IMR-90 (cell line): ENCODE measurements at regions not wholly inside any gene's neighbourhood (a gene's known extent, or its start where the extent isn't known, plus 50 kb on each side); places are given as distances from the start of the nearest gene placed in this dataset.

Experiments
- ATAC-seq: fragments of 200-7000 bp; cut with Tn5 transposase; 2 replicates; pipeline ENCODE4 v1.9.1; 2020; ENCODE audit warnings: low read depth, mild to moderate bottlenecking, moderate library complexity
- BruUV-seq: library from RNA; stranded (reverse); fragments of 400-500 nt; replicated peaks from 2 replicates; lab custom pipeline; 2021; lab: Mats Ljungman, UMichigan
- CTCF ChIA-PET: fragments of 300-600 bp; formaldehyde crosslinking; extraction: SDS; loops from one replicate; lab custom pipeline; 2021; ENCODE audit warnings: antibody characterized with exemption; lab: Yijun Ruan, JAX
- POLR2A ChIA-PET: fragments of 300-600 bp; sonication (Branson Sonifier 250); formaldehyde crosslinking; loops from one replicate; lab custom pipeline; 2022; ENCODE audit warnings: antibody characterized with exemption; ENCODE audit not compliant: unreplicated experiment; lab: Charles Lee
- DNase-seq: peaks from one replicate; pipeline ENCODE4 v3.0.0; 2013
- H2AFZ ChIP-seq: replicated peaks from 2 replicates; pipeline ENCODE3; 2013; ENCODE audit warnings: low read length, mild to moderate bottlenecking; ENCODE audit not compliant: poor library complexity
- H2AK5ac ChIP-seq: 2 replicates; pipeline ENCODE4 v1.6.1; 2013; ENCODE audit warnings: low read depth, low read length, inconsistent platforms
- H2AK9ac ChIP-seq: replicated peaks from 2 replicates; pipeline ENCODE3; 2013; ENCODE audit warnings: mild to moderate bottlenecking, low read depth, low read length, moderate library complexity; ENCODE audit not compliant: poor library complexity
- H2BK120ac ChIP-seq: 2 replicates; pipeline ENCODE4 v1.6.1; 2013; ENCODE audit warnings: low read depth, low read length, inconsistent platforms
- H2BK15ac ChIP-seq: 3 replicates; pipeline ENCODE4 v1.6.1; 2013; ENCODE audit warnings: low read depth, low read length, inconsistent platforms
- H2BK20ac ChIP-seq: 2 replicates; pipeline ENCODE4 v1.6.1; 2013; ENCODE audit warnings: low read depth, mild to moderate bottlenecking, inconsistent platforms, low read length, moderate library complexity
- H2BK5ac ChIP-seq: 2 replicates; pipeline ENCODE4 v1.6.1; 2013; ENCODE audit warnings: mild to moderate bottlenecking, low read depth, low read length, inconsistent platforms; ENCODE audit not compliant: poor library complexity, severe bottlenecking
- H3K14ac ChIP-seq: replicated peaks from 2 replicates; pipeline ENCODE4 v1.6.1; 2013; ENCODE audit warnings: low read depth, low read length, inconsistent platforms
- H3K18ac ChIP-seq: 2 replicates; pipeline ENCODE4 v1.6.1; 2013; ENCODE audit warnings: low read depth, low read length, control low read depth
- H3K23ac ChIP-seq: 2 replicates; pipeline ENCODE4 v1.6.1; 2013; ENCODE audit warnings: low read depth, low read length, inconsistent platforms
- H3K27ac ChIP-seq: 2 replicates; pipeline ENCODE4 v1.5.1; 2013; ENCODE audit warnings: mild to moderate bottlenecking, control low read depth, low read length; ENCODE audit not compliant: insufficient read depth
- H3K27me3 ChIP-seq: 2 replicates; pipeline ENCODE4 v1.6.1; 2013; ENCODE audit warnings: low read length; ENCODE audit not compliant: control insufficient read depth, insufficient read depth
- H3K36me3 ChIP-seq: 2 replicates; pipeline ENCODE4 v1.6.1; 2013; ENCODE audit warnings: low read length, mixed read lengths; ENCODE audit not compliant: control insufficient read depth, insufficient read depth
- H3K4ac ChIP-seq: 2 replicates; pipeline ENCODE4 v1.6.1; 2013; ENCODE audit warnings: low read depth, low read length, inconsistent platforms
- H3K4me1 ChIP-seq: 2 replicates; pipeline ENCODE4 v1.6.1; 2013; ENCODE audit warnings: low read length, mixed read lengths; ENCODE audit not compliant: control insufficient read depth, insufficient read depth
- H3K4me2 ChIP-seq: 2 replicates; pipeline ENCODE4 v1.6.1; 2013; ENCODE audit warnings: low read depth, mild to moderate bottlenecking, control low read depth, low read length, moderate library complexity
- H3K4me3 ChIP-seq: 2 replicates; pipeline ENCODE4 v1.5.1; 2013; ENCODE audit warnings: low read depth, mild to moderate bottlenecking, control low read depth, low read length, moderate library complexity; ENCODE audit not compliant: insufficient read depth
- H3K56ac ChIP-seq: 2 replicates; pipeline ENCODE4 v1.6.1; 2013; ENCODE audit warnings: low read length, inconsistent platforms; ENCODE audit not compliant: insufficient read depth; ENCODE audit errors: extremely low read depth
- H3K79me1 ChIP-seq, 2 experiments: 2 replicates each; pipeline ENCODE4 v1.6.1; 2013; ENCODE audit warnings: low read length in 2 of 2, inconsistent platforms in 1 of 2, low read depth in 1 of 2
- H3K9ac ChIP-seq: 2 replicates; pipeline ENCODE4 v1.6.1; 2013; ENCODE audit warnings: low read depth, low read length, control low read depth
- H3K9me1 ChIP-seq: 2 replicates; pipeline ENCODE4 v1.6.1; 2013; ENCODE audit warnings: low read length, inconsistent platforms; ENCODE audit not compliant: insufficient read depth
- H3K9me3 ChIP-seq: 2 replicates; pipeline ENCODE4 v1.6.1; 2013; ENCODE audit warnings: low read length; ENCODE audit not compliant: control insufficient read depth, insufficient read depth
- H4K20me1 ChIP-seq: 2 replicates; pipeline ENCODE4 v1.6.1; 2013; ENCODE audit warnings: low read length, inconsistent platforms; ENCODE audit not compliant: insufficient read depth
- H4K5ac ChIP-seq: 2 replicates; pipeline ENCODE4 v1.6.1; 2013; ENCODE audit warnings: mild to moderate bottlenecking, low read depth, low read length, control low read depth
- H4K8ac ChIP-seq, 2 experiments: 2 replicates each; pipeline ENCODE4 v1.6.1; 2013; ENCODE audit warnings: low read depth in 2 of 2, low read length in 2 of 2, control low read depth in 1 of 2, inconsistent platforms in 1 of 2
- H4K91ac ChIP-seq: 2 replicates; pipeline ENCODE4 v1.6.1; 2013; ENCODE audit warnings: low read depth, low read length, inconsistent platforms; ENCODE audit not compliant: insufficient read depth
- CEBPB ChIP-seq: IDR thresholded peaks from 2 replicates; pipeline ENCODE4 v1.6.1; 2012; ENCODE audit warnings: low read depth, low read length, improper control_type of control experiment
- FOS ChIP-seq: fragments of 150-350 bp; IDR thresholded peaks from 2 replicates; pipeline ENCODE4 v1.6.1; 2016; ENCODE audit warnings: low read depth, low read length
- MAZ ChIP-seq: IDR thresholded peaks from 2 replicates; pipeline ENCODE4 v1.6.1; 2012; ENCODE audit warnings: low read depth, mild to moderate bottlenecking, low read length, improper control_type of control experiment, moderate library complexity, borderline replicate concordance
- MXI1 ChIP-seq: IDR thresholded peaks from 2 replicates; pipeline ENCODE4 v1.6.1; 2012; ENCODE audit warnings: low read depth, mild to moderate bottlenecking, low read length, moderate library complexity, borderline replicate concordance
- SMC3 ChIP-seq: fragments of 150-350 bp; IDR thresholded peaks from 2 replicates; pipeline ENCODE4 v1.6.1; 2016; ENCODE audit warnings: low read depth, mild to moderate bottlenecking, antibody characterized with exemption, low read length, moderate library complexity
- WGBS, 2 experiments: methylation state at CpG; one replicate each; pipeline versions ENCODE4 v1.1.5 to v1.1.7; 2013; ENCODE audit warnings: missing lambda C conversion rate in 2 of 2; ENCODE audit not compliant: insufficient read length in 1 of 2; ENCODE audit errors: extremely low coverage in 2 of 2; 5-methylcytosine and 5-hydroxymethylcytosine counted together
- dilution Hi-C: fragments of 300-500 bp; cut with HindIII; formaldehyde crosslinking; loops from one replicate; pipeline ENCODE4 v1.14.3; 2018; ENCODE audit warnings: low sequenced_read_pairs; ENCODE audit not compliant: unreplicated experiment
- in situ Hi-C: fragments of 300-500 bp; cut with MboI; formaldehyde crosslinking; loops from 3 replicates; pipeline ENCODE4 v1.14.3; 2019; ENCODE audit warnings: low sequenced_read_pairs, inconsistent platforms, mixed read lengths
- intact Hi-C: fragments of 100-400 bp; cut with micrococcal nuclease; formaldehyde crosslinking; loops from 2 replicates; pipeline ENCODE4 v1.10.0; 2022

- Histone ChIP-seq H2BK15ac (peak overlapping the region; percentile 77; the same call in 2 of the 3 replicates), H3K56ac (no peak overlapping the region), H3K27ac (peak overlapping the region; percentile 10; the same call in 1 of the 2 replicates), H3K14ac (peak overlapping the region; percentile 85), H4K91ac (peak overlapping the region; percentile 71), H3K36me3 (no peaks in the 10 kb centered on the region), H4K5ac (no peak overlapping the region; the same call in 1 of the 2 replicates), H3K27me3 (no peaks in the 10 kb centered on the region), H3K4me3 (no peak overlapping the region), H3K23ac (peak overlapping the region; percentile 67; the same call in 1 of the 2 replicates), H3K79me1 (peaks cover 0 to 20% of the 10 kb centered on the region in 2 experiments; a peak in 2 of 4 replicates), H3K9me1 (peaks cover 17% of the 10 kb centered on the region), H2BK20ac (peak overlapping the region; percentile 85), H2BK120ac (peak overlapping the region; percentile 92), H3K9me3 (no peaks in the 10 kb centered on the region), H3K4me1 (peaks cover 12% of the 10 kb centered on the region), H3K18ac (no peak overlapping the region; the same call in 1 of the 2 replicates), H3K9ac (no peak overlapping the region), H2AFZ (peak overlapping the region; percentile 45), H2BK5ac (peak overlapping the region; percentile 29), H3K4me2 (no peak overlapping the region), H4K8ac (peak overlapping the region in 1 of 2 experiments; percentile 61; a peak in 2 of 4 replicates), H2AK5ac (peak overlapping the region; percentile 88), H4K20me1 (no peaks in the 10 kb centered on the region), H3K4ac (peak overlapping the region; percentile 79), H2AK9ac (peak overlapping the region; percentile 60)
- CTCF ChIA-PET: no interaction called here
- intact Hi-C loops: no loop called here
- in situ Hi-C loops: no loop called here
- BruUV-seq: no TSS peak
- WGBS, 2 experiments: 100% methylated on average over 1 of the region's 2 CpGs; no CpG with 5 or more reads in 1 of the 2 experiments
- ATAC-seq (peak; percentile 62), DNase-seq (peak; percentile 72)
- dilution Hi-C loops: no loop called here
- POLR2A ChIA-PET: interaction anchor here (0.6 kb wide), 1 partner anchor 18 kb away, joined by 3 read pairs; no protein-coding TSS in a partner anchor
- TF ChIP-seq MXI1: no peak
- TF ChIP-seq SMC3: no peak
- no peak for TF ChIP-seq CEBPB
- TF ChIP-seq FOS: no peak
- no peak for TF ChIP-seq MAZ
Measured at GRCh38 chr5:142484821-142485387, 160.1 kb upstream of the SPRY4 start.
